Liver (tissue), 8 donors: ENCODE measurements at regions not wholly inside any gene's neighbourhood (a gene's known extent, or its start where the extent isn't known, plus 50 kb on each side); places are given as distances from the start of the nearest gene placed in this dataset.

Experiments used
- DNase-seq: peaks from one replicate; pipeline ENCODE4 v3.0.0-alpha.2; 2017; ENCODE audit warnings: low spot score
- H3K27ac ChIP-seq, 2 donors: one replicate each; pipeline ENCODE4 v1.7.0; 2013; ENCODE audit warnings: inconsistent platforms in 2 of 2, low read length in 2 of 2, control low read depth in 1 of 2, low read depth in 1 of 2, mild to moderate bottlenecking in 1 of 2
- H3K27me3 ChIP-seq, 4 donors: one replicate each; pipeline versions ENCODE4 v1.6.1 to v1.7.0; 2013; ENCODE audit warnings: low read length in 3 of 4, inconsistent platforms in 1 of 4, mild to moderate bottlenecking in 1 of 4, moderate library complexity in 1 of 4; ENCODE audit not compliant: control insufficient read depth in 4 of 4, insufficient read depth in 4 of 4
- H3K36me3 ChIP-seq, 4 donors: one replicate each; pipeline versions ENCODE4 v1.6.1 to v1.7.0; 2013; ENCODE audit warnings: low read length in 3 of 4, mild to moderate bottlenecking in 3 of 4, low read depth in 1 of 4, moderate library complexity in 1 of 4; ENCODE audit not compliant: control insufficient read depth in 4 of 4, insufficient read depth in 3 of 4
- H3K4me1 ChIP-seq, 4 donors: one replicate each; pipeline versions ENCODE4 v1.6.1 to v1.7.0; 2013; ENCODE audit warnings: low read length in 3 of 4, mild to moderate bottlenecking in 3 of 4, moderate library complexity in 1 of 4; ENCODE audit not compliant: control insufficient read depth in 4 of 4, insufficient read depth in 4 of 4
- H3K4me3 ChIP-seq, 3 donors: one replicate each; pipeline versions ENCODE4 v1.6.1 to v1.7.0; 2013; ENCODE audit warnings: low read length in 3 of 3, control low read depth in 1 of 3, low read depth in 1 of 3, mild to moderate bottlenecking in 1 of 3
- H3K9ac ChIP-seq, 2 donors: one replicate each; pipeline ENCODE4 v1.7.0; 2013; ENCODE audit warnings: low read length in 2 of 2, mild to moderate bottlenecking in 2 of 2, moderate library complexity in 2 of 2, control low read depth in 1 of 2, low read depth in 1 of 2
- H3K9me3 ChIP-seq, 4 donors: one replicate each; pipeline versions ENCODE4 v1.6.1 to v1.7.0; 2013; ENCODE audit warnings: low read length in 3 of 4; ENCODE audit not compliant: control insufficient read depth in 4 of 4
- ATF3 ChIP-seq: IDR thresholded peaks from 2 replicates; pipeline ENCODE4 v1.6.1; 2016; ENCODE audit warnings: antibody characterized with exemption
- EGR1 ChIP-seq, 2 donors: IDR thresholded peaks; 2 replicates each; pipeline ENCODE4 v1.6.1; 2016 to 2018; ENCODE audit warnings: antibody characterized with exemption in 2 of 2, low read depth in 2 of 2
- FOXA1 ChIP-seq: IDR thresholded peaks from 2 replicates; pipeline ENCODE4 v1.6.1; 2016; ENCODE audit warnings: antibody characterized with exemption
- FOXA2 ChIP-seq: IDR thresholded peaks from 2 replicates; pipeline ENCODE4 v1.6.1; 2016; ENCODE audit warnings: antibody characterized with exemption
- GABPA ChIP-seq, 2 donors: IDR thresholded peaks in 1 of 2; conservative IDR thresholded peaks in 1 of 2; 2 replicates each; pipeline ENCODE4 v1.6.1; 2016; ENCODE audit warnings: antibody characterized with exemption in 2 of 2, mild to moderate bottlenecking in 1 of 2, moderate library complexity in 1 of 2
- HNF4A ChIP-seq, 2 donors: conservative IDR thresholded peaks; 2 replicates each; pipeline ENCODE4 v1.6.1; 2016; ENCODE audit warnings: antibody characterized with exemption in 2 of 2, mild to moderate bottlenecking in 2 of 2
- HNF4G ChIP-seq: IDR thresholded peaks from 2 replicates; pipeline ENCODE4 v1.6.1; 2016; ENCODE audit warnings: antibody characterized with exemption
- NR2F2 ChIP-seq: IDR thresholded peaks from 2 replicates; pipeline ENCODE4 v1.6.1; 2016; ENCODE audit warnings: antibody characterized with exemption
- RAD21 ChIP-seq, 2 donors: IDR thresholded peaks; 2 replicates each; pipeline ENCODE4 v1.6.1; 2016; ENCODE audit warnings: antibody characterized with exemption in 2 of 2, mild to moderate bottlenecking in 2 of 2
- SP1 ChIP-seq: IDR thresholded peaks from 2 replicates; pipeline ENCODE4 v1.6.1; 2018; ENCODE audit warnings: antibody characterized with exemption, mild to moderate bottlenecking
- TAF1 ChIP-seq: conservative IDR thresholded peaks from 2 replicates; pipeline ENCODE4 v1.6.1; 2016; ENCODE audit warnings: antibody characterized with exemption, mild to moderate bottlenecking
- YY1 ChIP-seq: IDR thresholded peaks from 2 replicates; pipeline ENCODE4 v1.6.1; 2016; ENCODE audit warnings: antibody characterized with exemption, mild to moderate bottlenecking
- WGBS: extraction: QIAGEN DNeasy Blood & Tissue Kit; methylation state at CpG from one replicate; pipeline ENCODE4 v1.1.7; 2013; 5-methylcytosine and 5-hydroxymethylcytosine counted together
- TF ChIP-seq, protein P1 (sequence below): fragments of 150-350 bp; IDR thresholded peaks from 2 replicates; pipeline ENCODE4 v1.5.1; 2017; ENCODE audit warnings: improper control_type of control experiment, low read depth, low read length; ENCODE audit not compliant: missing input control
- TF ChIP-seq, protein P2 (sequence below): IDR thresholded peaks from 2 replicates; pipeline ENCODE4 v1.6.1; 2016; ENCODE audit warnings: antibody characterized with exemption
- TF ChIP-seq, protein P3 (sequence below): IDR thresholded peaks from 2 replicates; pipeline ENCODE4 v1.6.1; 2016; ENCODE audit warnings: antibody characterized with exemption, mild to moderate bottlenecking
- donor health status: healthy.
- donor health status: healthy.
- donor health status: healthy.
- donor health status: healthy.
- donor health status: healthy.

DNA sequence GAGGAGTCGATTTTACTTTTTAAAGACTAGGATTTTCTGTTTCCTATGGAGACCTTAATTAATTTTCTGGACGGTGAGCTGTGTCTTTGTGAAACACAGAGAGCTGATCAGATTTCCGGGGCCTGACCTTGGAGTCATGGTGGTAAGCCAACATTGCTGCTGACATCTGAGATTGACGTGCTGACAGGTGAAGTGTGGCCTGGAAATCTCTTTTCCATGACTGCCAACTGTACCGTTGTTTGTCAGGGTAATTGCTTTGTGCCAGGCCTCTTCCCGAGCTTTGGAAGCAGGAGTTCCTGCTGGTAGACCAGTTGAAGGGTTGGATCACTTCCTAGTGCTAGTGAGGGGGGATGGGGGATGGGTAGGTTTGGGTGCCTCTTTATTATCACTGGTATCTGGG, 71.2 kb downstream of the ADRA2A start (continued):
- TF ChIP-seq, protein P1, sequence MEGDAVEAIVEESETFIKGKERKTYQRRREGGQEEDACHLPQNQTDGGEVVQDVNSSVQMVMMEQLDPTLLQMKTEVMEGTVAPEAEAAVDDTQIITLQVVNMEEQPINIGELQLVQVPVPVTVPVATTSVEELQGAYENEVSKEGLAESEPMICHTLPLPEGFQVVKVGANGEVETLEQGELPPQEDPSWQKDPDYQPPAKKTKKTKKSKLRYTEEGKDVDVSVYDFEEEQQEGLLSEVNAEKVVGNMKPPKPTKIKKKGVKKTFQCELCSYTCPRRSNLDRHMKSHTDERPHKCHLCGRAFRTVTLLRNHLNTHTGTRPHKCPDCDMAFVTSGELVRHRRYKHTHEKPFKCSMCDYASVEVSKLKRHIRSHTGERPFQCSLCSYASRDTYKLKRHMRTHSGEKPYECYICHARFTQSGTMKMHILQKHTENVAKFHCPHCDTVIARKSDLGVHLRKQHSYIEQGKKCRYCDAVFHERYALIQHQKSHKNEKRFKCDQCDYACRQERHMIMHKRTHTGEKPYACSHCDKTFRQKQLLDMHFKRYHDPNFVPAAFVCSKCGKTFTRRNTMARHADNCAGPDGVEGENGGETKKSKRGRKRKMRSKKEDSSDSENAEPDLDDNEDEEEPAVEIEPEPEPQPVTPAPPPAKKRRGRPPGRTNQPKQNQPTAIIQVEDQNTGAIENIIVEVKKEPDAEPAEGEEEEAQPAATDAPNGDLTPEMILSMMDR, result no peak

DNA sequence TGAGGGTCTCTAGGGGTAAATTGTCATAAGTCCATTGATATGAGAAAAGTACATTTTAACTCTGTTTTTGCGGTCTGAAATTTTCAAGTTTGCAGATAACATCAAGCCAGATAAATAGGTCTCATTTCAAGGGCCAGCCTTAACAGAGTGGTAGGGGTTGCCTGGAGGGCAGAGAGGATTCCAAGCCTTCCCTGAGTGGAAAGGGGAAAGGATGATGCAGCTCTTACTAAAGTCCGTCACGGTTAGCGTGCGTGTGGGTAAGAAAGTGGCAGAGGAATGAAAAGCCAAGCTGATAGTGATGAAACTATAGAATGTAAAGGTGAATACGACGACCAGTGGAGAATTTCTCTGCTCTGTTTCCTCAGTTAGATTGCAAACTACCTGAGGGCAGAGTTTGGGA, 71.6 kb downstream of the ADRA2A start:
- H3K4me3 ChIP-seq, result no peak overlapping the region
- H3K9me3 ChIP-seq, result no peaks in the 10 kb centered on the region
- no peak overlapping the region for H3K9ac ChIP-seq
- TF ChIP-seq, protein P2, sequence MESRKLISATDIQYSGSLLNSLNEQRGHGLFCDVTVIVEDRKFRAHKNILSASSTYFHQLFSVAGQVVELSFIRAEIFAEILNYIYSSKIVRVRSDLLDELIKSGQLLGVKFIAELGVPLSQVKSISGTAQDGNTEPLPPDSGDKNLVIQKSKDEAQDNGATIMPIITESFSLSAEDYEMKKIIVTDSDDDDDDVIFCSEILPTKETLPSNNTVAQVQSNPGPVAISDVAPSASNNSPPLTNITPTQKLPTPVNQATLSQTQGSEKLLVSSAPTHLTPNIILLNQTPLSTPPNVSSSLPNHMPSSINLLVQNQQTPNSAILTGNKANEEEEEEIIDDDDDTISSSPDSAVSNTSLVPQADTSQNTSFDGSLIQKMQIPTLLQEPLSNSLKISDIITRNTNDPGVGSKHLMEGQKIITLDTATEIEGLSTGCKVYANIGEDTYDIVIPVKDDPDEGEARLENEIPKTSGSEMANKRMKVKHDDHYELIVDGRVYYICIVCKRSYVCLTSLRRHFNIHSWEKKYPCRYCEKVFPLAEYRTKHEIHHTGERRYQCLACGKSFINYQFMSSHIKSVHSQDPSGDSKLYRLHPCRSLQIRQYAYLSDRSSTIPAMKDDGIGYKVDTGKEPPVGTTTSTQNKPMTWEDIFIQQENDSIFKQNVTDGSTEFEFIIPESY, result no peak
- TF ChIP-seq TAF1, result no peak
- TF ChIP-seq HNF4G, result no peak
- TF ChIP-seq, protein P1, result no peak
- TF ChIP-seq FOXA1, result no peak
- no peak for TF ChIP-seq GABPA (IDR thresholded peaks at IDR 0.05 in 1 of 2, conservative IDR thresholded peaks at IDR 0.05 in 1 of 2)
- no peak for TF ChIP-seq ATF3
- TF ChIP-seq YY1, result no peak
- TF ChIP-seq RAD21 (IDR thresholded peaks at IDR 0.05), result no peak
- no peak for TF ChIP-seq NR2F2
- 90% methylated on average over 7 of the region's 7 CpGs for WGBS
- no peaks in the 10 kb centered on the region for H3K36me3 ChIP-seq
- H3K4me1 ChIP-seq, result no peaks in the 10 kb centered on the region
- no peak overlapping the region for H3K27ac ChIP-seq
- H3K27me3 ChIP-seq, result no peaks in the 10 kb centered on the region
- no peak for DNase-seq

DNA sequence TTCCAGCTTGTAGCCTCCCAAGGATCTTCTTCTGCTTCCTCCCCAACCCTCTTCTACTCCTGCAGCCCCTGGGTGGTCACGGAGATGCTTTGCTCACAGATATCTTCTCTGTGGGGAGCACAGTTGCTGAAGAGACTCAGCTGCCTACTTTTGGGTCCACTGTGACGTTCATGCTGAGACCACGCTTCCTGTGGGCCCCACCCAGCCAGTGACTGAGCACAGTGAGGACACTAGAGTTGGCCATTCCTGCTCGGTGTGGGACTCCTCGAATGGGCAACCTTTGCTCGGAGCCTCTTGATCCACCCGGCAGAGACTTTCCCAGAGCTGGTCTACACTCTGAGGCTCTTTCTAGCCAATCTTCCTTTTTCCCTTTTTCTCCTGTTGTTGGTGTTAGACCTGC, 73.9 kb downstream of the ADRA2A start:
- TF ChIP-seq ATF3, result no peak
- no peak for TF ChIP-seq FOXA2
- TF ChIP-seq SP1, result no peak
- no peak for TF ChIP-seq FOXA1
- TF ChIP-seq, protein P1, result no peak
- no peak for TF ChIP-seq HNF4A (conservative IDR thresholded peaks at IDR 0.05)
- TF ChIP-seq TAF1, result no peak
- no peak for TF ChIP-seq HNF4G
- TF ChIP-seq, protein P3, sequence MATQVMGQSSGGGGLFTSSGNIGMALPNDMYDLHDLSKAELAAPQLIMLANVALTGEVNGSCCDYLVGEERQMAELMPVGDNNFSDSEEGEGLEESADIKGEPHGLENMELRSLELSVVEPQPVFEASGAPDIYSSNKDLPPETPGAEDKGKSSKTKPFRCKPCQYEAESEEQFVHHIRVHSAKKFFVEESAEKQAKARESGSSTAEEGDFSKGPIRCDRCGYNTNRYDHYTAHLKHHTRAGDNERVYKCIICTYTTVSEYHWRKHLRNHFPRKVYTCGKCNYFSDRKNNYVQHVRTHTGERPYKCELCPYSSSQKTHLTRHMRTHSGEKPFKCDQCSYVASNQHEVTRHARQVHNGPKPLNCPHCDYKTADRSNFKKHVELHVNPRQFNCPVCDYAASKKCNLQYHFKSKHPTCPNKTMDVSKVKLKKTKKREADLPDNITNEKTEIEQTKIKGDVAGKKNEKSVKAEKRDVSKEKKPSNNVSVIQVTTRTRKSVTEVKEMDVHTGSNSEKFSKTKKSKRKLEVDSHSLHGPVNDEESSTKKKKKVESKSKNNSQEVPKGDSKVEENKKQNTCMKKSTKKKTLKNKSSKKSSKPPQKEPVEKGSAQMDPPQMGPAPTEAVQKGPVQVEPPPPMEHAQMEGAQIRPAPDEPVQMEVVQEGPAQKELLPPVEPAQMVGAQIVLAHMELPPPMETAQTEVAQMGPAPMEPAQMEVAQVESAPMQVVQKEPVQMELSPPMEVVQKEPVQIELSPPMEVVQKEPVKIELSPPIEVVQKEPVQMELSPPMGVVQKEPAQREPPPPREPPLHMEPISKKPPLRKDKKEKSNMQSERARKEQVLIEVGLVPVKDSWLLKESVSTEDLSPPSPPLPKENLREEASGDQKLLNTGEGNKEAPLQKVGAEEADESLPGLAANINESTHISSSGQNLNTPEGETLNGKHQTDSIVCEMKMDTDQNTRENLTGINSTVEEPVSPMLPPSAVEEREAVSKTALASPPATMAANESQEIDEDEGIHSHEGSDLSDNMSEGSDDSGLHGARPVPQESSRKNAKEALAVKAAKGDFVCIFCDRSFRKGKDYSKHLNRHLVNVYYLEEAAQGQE, result no peak
- TF ChIP-seq EGR1 (IDR thresholded peaks at IDR 0.05; ENCODE audit: low read depth in 2 of 2), result no peak
- no peak for TF ChIP-seq YY1
- Histone ChIP-seq H3K36me3 (no peaks in the 10 kb centered on the region), H3K9me3 (no peaks in the 10 kb centered on the region), H3K9ac (no peak overlapping the region), H3K4me1 (no peaks in the 10 kb centered on the region), H3K4me3 (no peak overlapping the region), H3K27me3 (peaks cover 0 to 2% (median 0%) of the 10 kb centered on the region in 4 donors), H3K27ac (no peak overlapping the region)
- WGBS, result 84% methylated on average over 7 of the region's 7 CpGs
- DNase-seq, result no peak
